Endothelial cell of umbilical vein (primary cell): ENCODE measurements at regions not wholly inside any gene's neighbourhood (a gene's known extent, or its start where the extent isn't known, plus 50 kb on each side); places are given as distances from the start of the nearest gene placed in this dataset.

Experiments
- EZH2 ChIP-seq: IDR thresholded peaks from 2 replicates; pipeline ENCODE4 v1.6.1; 2012; ENCODE audit warnings: borderline replicate concordance, low read depth, mild to moderate bottlenecking, moderate library complexity, low read length, inconsistent platforms; ENCODE audit not compliant: severe bottlenecking
- FOS ChIP-seq: IDR thresholded peaks from 2 replicates; pipeline ENCODE4 v1.6.1; 2011; ENCODE audit warnings: mild to moderate bottlenecking, low read length, moderate library complexity, borderline replicate concordance; ENCODE audit not compliant: insufficient read depth
- JUN ChIP-seq: IDR thresholded peaks from 2 replicates; pipeline ENCODE4 v1.6.1; 2011; ENCODE audit warnings: borderline replicate concordance, low read depth; ENCODE audit not compliant: insufficient read length, insufficient read depth
- MYC ChIP-seq: IDR thresholded peaks from one replicate; pipeline ENCODE4 v1.6.1; 2011; ENCODE audit warnings: mild to moderate bottlenecking, low read depth, low read length
- POLR2A ChIP-seq: IDR thresholded peaks from 2 replicates; pipeline ENCODE4 v1.6.1; 2012; ENCODE audit warnings: low read depth, mild to moderate bottlenecking, control low read depth, low read length
- POLR2AphosphoS5 ChIP-seq: IDR thresholded peaks from 2 replicates; pipeline ENCODE4 v1.6.1; 2012; ENCODE audit warnings: low read depth, mild to moderate bottlenecking, control low read depth, low read length, moderate library complexity; ENCODE audit not compliant: insufficient read depth
- TF ChIP-seq, protein P1 (sequence below), 2 donors: IDR thresholded peaks; 1 replicate in 1 of 2; 2 replicates in 1 of 2; pipeline ENCODE4 v1.5.1; 2011; ENCODE audit warnings: low read length in 2 of 2, mild to moderate bottlenecking in 2 of 2, moderate library complexity in 2 of 2, control low read depth in 1 of 2, inconsistent platforms in 1 of 2, low read depth in 1 of 2; ENCODE audit not compliant: insufficient read depth in 1 of 2; ENCODE audit errors: extremely low read depth in 1 of 2
- TF ChIP-seq, protein P2 (sequence below): IDR thresholded peaks from 2 replicates; pipeline ENCODE4 v1.6.1; 2011; ENCODE audit not compliant: insufficient read depth, insufficient read length

DNA sequence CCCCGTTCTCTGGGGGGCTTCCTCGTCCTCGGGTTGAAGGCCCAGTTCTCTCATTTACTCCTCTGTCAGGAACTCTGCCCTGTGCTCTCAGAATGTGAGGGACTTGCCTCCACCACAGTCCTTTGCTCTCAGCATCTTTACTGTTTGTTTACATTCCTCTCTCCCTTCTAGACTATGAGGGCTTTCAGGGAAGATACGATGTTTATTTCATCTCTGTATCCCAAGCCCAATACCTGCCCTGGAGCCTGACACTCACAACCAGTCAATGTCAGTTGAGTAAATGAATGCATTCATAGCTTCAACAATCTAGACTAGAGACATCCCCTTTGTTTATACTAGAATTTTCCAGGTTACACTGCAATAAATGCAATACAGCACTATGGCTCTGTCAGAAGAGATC, 409.6 kb upstream of the CDH11 start:
- no peak for TF ChIP-seq POLR2A
- TF ChIP-seq, protein P1, sequence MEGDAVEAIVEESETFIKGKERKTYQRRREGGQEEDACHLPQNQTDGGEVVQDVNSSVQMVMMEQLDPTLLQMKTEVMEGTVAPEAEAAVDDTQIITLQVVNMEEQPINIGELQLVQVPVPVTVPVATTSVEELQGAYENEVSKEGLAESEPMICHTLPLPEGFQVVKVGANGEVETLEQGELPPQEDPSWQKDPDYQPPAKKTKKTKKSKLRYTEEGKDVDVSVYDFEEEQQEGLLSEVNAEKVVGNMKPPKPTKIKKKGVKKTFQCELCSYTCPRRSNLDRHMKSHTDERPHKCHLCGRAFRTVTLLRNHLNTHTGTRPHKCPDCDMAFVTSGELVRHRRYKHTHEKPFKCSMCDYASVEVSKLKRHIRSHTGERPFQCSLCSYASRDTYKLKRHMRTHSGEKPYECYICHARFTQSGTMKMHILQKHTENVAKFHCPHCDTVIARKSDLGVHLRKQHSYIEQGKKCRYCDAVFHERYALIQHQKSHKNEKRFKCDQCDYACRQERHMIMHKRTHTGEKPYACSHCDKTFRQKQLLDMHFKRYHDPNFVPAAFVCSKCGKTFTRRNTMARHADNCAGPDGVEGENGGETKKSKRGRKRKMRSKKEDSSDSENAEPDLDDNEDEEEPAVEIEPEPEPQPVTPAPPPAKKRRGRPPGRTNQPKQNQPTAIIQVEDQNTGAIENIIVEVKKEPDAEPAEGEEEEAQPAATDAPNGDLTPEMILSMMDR (IDR thresholded peaks at IDR 0.05; ENCODE audit: extremely low read depth in 1 of 2, insufficient read depth in 1 of 2, low read depth in 1 of 2, low read length in 2 of 2): no peak
- TF ChIP-seq EZH2: no peak
- no peak for TF ChIP-seq POLR2AphosphoS5
- TF ChIP-seq FOS: no peak
- TF ChIP-seq JUN: no peak
- no peak for TF ChIP-seq MYC
- TF ChIP-seq, protein P2, sequence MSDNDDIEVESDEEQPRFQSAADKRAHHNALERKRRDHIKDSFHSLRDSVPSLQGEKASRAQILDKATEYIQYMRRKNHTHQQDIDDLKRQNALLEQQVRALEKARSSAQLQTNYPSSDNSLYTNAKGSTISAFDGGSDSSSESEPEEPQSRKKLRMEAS: no peak
